G401.6 (cell line): ENCODE measurements at regions not wholly inside any gene's neighbourhood (a gene's known extent, or its start where the extent isn't known, plus 50 kb on each side); places are given as distances from the start of the nearest gene placed in this dataset.
"Not testable (repeated sequence)": the region's sequence is repeated elsewhere in the genome, so short reads cannot be mapped to it uniquely, and the experiment has no call there.

Source experiments
- FAIRE-seq: peaks from 2 replicates; lab custom pipeline; 2012; peaks lifted over from hg19 to GRCh38; lab: Jason Lieb, UNC

DNA sequence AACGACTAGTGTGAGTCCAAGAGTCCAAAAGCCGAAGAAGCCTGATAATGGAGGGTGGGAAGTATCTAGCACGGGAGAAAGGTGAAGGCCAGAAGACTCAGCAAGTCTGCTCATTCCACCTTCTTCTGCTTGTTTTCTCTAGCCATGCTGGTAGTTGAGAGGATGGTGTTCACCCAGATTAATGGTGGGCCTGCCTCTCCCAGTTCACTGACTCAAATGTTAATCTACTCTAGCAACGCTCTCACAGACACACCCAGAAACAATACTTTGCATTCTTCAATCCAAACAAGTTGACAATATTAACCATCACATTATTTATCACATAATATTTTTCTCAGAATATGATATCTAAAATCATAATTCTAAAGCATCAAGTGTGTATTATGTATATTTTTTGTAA lies 1055.1 kb upstream of the PCDH10 start:
- no peak for FAIRE-seq

DNA sequence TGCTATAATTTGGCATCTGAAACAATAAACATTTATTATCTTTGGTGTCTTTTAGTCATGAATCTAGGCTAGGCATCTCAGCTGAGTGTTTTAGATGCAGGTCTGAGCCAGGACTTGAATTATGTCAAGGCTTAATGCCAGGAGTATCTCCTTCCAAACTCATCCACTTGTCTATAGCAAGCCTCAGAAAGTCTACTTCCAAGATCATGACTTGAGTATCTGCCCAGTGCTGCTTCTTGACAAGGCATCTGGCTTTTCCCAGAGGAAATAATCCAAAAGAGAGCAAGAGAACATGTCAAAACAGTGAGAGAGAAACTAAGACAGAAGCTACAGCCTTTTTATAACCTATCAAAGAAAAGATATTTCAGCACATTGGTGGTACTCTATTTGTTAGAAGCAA lies 1052.1 kb upstream of the PCDH10 start:
- no peak for FAIRE-seq

DNA sequence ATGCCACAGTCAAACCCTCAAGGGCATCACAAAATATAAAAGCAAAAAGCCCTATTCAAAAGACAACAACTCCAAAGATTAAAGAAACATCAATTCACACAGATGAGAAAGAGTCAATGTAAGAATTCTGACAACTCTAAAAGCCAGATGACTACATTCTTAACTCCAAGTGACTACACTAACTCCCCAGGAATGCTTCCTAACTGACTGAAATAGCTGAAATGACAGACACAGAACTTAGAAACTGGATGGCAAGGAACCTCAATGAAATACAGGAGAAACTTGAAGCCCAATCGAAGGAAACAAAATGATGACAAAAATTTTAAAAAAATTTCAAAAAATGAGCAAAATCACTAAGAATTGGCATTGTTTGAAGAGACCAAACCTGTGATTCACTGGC lies 1047.6 kb upstream of the PCDH10 start:
- no peak for FAIRE-seq

DNA sequence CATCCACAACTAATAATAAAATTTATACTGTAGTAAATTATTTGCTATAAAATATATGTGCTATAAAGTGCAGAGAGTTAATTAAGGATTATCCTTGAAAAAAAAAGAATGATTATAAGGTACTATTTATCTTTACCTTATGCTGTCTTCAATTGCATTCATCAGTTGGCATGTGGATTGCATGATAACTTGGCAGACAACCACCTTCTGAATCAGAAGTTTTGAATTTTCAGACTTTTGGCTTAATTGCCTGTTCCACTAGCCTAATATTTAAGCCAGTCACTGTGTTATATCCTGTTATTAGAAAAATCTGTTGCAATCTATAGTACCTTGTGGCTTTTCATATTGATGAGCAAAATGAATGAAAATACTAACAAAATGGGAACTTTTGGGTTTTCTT lies 1040.3 kb upstream of the PCDH10 start:
- no peak for FAIRE-seq

DNA sequence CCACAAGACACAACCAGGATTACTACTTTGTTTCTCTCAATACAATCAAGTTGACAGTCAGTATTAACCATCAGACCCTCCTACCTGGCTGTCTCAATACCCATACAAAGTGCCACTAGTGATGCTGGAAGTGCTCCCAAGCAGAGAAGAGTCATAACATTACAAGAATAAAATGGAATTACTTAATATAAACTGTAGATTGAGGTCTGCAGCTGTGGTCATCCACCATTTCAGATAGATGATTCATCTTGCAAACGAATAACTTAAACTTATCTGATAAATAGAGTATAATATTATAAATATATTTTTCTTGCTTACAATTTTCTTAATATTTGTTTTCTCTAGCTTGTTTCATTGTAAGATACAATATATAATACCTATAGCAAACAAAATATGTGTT lies 1034.2 kb upstream of the PCDH10 start:
- FAIRE-seq = no peak

DNA sequence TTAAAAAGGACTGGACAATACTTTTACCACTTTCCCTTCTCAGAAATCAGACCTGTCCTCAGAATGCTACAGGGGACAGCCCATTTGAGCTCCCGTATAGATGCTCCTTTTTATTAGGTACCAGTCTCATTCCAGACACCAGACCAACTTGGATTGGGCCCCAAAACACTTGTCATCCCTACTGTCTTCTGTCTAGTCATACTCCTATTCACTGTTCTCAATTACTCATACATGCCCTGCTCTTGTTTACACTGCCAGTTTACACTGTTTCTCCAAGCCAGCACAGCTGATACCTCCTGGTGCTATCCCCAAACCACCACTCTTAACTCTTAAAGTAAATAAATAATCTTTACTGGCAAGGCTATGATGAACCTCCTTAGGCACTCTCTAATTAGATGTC lies 1026.4 kb upstream of the PCDH10 start:
- not testable (repeated sequence) for FAIRE-seq

DNA sequence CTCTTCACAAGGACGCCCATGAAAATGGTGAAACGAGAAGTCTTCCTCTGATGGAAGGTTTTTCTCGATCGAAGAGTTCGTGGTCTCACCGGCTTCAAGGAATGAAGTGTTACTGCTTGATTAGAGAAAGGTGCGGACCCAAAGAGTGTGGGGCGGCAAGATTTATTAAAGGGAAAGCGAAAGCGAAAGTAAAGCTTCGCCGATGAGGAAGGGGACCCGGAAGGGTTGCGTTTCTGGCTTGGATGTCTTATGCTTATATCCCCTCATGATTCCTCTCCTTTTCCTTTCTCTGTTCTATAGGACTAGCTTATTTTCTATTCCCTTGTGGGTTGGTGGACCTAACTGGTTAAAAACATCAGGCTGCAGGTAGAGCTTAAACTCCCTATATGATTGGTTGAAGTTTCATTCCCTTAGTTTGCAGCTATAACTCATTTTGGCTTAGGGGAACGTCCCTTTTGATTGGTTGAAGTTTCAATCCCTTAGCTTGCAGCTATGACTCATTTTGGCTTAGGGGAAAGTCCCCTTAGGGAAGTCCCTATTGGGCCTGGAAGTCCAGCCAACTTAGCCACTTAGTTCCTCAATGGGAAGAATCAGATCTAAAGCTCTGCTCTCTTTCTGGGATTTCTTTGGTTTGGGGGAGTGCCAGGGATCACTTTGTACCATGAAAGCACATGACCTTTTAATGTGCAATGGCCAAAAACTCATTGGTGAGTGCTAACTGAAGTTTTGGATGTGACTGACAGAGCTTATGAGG lies 1025.0 kb upstream of the PCDH10 start:
- no peak for FAIRE-seq

DNA sequence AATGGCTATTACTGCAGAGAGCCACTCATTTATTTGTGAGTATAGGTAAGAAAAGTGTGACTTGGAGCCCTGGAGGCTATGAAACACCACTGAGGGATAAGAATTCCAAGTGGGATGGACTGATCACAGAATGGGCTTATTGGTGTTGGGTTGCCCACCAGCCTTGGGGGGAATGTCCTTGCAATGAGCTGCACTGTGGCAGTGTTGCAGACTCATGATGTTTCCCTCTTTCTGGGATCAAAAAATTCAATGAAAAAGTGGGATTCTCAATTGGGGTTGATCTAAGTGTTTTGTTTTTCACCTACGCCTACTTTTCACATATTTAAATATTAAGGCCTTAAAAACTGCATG lies 1024.5 kb upstream of the PCDH10 start:
- FAIRE-seq = no peak

DNA sequence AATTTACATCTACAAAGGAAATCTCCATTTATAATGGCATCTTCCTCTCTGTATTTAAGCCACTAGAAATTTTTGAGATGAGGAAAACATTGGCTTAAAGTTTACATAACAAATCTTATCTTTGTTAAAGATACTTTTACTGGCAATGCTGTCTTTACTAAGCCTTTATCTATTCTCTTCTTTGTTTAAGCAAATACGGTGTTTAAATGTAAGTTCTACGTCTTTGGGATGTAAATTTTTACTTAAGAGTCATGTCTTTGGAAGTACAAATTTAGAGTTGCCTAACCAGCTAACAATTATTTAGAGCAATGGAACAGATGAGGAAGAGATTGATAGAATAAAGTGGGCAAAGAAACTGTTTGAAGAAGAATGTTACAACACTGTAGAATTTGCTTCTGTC lies 1024.0 kb upstream of the PCDH10 start:
- FAIRE-seq = no peak

DNA sequence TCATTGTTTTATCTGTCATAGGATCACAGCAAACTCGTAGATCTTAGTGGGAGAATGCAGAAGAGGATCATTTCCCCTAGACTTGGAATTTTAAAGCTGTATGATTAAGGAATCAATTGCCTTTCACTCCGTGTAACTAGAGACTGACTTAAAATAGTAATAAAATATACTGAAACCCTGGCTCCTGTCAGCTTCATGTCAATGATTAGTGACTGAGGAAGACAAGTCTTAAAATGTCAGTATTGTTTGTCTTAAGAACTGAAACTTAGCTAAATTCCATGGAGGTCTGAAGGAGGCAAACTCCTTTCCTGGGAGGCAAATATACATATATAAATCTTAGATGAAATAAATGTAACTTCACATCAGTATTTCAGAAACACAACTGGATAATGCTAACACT lies 1016.7 kb upstream of the PCDH10 start:
- no peak for FAIRE-seq

DNA sequence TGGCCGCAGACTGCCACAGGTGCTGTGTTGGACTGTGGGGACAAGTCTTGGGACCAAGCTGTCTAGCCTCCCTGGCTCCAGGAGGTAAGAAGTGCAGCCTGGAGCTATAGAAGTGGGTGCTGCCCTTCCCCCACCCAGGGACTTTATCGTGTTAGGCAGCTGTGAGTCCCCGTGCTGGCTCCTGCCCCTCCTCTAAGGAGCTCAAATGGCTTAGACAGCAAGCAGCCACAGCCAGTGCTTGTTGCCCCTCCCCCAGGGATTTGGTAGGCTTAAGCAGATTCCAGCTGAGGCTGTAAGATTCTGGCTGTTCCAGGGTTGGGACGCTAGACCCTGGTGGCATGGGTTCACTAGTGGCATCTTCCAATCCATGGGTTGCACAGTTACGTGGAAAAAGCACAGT lies 979.4 kb upstream of the PCDH10 start:
- FAIRE-seq = no peak

DNA sequence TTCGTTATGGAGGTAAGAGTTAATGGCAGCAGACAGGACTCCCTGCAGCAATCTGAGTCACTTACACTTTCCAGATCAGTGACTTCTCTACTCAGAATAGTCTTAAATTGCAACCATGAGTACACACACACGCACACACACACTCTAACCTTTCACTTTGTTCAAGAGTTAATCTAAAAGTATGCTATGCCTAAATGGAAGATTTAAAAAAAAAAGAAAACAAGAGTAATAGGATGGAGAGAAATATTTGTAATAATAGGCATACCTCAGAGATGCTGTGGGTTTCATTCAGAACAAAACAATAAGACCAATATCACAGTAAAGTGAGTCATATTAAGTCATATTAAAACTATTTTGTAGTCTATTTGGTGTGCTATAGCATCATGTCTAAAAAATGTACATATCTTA lies 969.1 kb upstream of the PCDH10 start:
- FAIRE-seq = no peak

DNA sequence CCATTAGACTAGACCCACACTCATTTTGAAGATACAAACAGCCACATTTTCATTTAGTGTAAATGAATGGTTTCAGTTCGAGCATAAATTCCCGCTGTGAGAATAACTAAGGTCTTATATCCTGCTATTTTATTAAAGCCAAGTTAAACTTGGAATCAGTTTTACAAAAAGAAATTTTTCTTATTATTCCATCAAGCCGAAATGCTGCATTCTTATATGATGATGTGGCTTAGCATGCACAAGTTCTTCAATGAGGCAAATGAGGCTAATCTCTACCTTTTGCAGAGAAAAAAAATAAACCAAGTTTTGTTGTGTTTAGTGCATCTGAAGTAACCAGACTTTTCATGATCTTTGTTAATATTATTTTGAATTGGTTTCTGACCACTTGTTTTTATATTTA lies 953.9 kb upstream of the PCDH10 start:
- no peak for FAIRE-seq

DNA sequence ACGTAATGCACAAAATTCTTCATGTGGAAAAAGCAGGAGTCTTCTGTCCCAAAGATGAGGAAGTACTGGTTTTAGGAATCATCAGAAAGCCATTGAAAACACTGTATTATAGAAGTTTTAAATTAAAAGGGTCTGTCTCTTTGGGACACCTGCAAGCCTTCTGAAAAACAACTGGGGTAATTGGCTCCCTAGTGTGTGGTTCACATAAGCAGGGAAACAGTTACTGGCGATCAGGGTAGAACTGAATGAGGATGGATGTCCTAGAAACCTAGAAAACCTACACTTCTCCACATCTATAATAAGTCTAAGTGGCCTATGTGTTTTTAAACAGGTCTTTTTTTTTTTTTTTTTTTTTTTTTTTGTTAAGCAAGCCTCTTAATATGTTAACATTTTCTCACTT lies 945.5 kb upstream of the PCDH10 start:
- FAIRE-seq = no peak

DNA sequence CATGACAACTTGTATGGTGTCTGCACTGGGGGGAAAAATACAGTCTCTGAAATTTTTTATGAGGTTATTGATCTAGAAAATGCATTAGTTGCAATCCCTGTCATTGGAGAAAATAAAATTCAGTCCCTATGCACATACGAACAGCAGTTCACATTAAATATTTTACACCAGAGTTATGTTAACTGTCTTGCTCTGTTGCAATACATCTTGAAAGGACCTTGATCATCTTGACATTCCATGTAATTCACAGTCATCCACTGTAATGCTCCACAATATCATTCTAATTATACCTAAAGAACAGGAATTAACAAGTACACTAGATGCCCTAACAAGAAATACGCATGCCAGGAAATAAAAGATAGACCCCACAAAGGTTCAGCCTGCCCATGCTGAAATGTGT lies 934.6 kb upstream of the PCDH10 start:
- no peak for FAIRE-seq

DNA sequence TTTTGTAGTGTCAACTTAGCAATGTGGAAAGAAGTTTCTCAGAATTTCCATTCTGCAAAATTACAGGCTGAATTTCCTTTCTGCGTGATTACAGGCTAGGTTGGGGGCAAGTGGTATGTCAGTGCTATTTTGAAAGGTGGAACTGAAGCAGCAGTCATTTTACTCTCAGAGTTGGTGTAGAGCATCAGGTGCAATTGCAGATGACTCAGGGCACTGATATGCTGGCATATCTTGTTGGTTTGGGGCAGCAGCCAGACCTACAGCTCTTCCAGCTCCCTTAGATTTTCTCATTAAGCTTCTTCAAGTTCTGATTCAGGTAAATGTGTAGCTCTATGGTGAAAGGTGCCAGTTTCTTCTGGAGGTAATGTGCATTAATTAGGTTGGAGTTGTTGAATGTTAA lies 930.7 kb upstream of the PCDH10 start:
- no peak for FAIRE-seq

DNA sequence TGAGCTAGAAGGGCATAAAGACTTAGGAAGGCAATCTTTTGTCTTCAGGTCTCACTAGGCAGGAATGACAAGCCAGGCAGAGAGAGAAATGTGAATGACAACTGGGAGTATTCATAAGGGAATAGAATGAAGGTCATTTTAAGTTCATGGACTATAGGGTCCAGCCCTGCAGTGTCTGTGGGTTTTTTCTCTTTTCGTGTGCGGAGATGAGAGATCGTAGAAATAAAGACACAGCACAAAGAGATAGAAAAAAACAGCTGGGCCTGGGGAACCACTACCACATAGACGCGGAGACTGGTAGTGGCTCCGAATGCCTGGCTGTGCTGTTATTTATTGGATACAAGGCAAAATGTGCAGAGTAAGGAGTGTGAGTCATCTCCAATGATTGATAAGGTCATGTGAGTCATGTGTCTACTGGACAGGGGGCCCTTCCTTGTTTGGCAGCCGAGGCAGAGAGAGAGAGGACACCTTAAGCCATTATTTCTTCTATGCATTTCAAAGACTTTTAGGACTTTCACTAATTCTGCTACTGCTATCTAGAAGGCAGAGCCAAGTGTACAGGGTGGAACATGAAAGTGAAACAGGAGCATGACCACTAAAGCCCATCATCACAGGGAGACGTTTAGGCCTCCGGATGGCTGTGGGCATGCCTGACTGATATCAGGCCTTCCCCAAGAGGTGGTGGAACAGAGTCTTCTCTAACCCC lies 921.8 kb upstream of the PCDH10 start:
- FAIRE-seq = no peak

DNA sequence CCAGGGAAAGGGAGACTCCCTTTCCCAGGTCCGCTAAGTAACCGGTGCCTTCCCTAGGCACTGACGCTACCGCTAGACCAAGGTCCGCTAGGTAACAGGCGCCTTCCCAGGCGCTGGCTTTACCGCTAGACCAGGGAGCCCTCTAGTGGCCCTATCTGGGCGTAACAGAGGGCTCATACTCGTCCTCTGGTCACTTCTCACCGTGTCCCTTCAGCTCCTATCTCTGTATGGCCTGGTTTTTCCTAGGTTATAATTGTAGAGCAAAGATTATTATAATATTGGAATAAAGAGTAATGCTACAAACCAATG lies 921.3 kb upstream of the PCDH10 start:
- peak; percentile 90 for FAIRE-seq

DNA sequence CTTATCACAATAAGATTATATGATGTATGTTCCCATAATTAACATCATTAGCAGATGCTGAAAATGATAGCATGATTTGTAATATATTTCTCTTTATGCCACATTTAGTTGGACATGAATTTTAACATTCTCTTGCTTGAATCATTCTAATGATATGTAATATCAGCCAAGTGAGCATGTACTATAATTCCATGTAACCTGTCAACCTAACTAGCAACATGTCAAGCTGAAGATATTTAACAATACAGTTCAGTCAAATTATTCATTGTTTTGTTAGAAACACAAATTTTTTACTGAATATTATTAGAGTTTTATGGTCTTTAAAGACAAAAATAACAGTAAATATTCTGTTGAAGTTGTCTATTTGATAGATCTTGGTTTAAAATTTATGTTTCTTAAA lies 920.4 kb upstream of the PCDH10 start:
- no peak for FAIRE-seq

DNA sequence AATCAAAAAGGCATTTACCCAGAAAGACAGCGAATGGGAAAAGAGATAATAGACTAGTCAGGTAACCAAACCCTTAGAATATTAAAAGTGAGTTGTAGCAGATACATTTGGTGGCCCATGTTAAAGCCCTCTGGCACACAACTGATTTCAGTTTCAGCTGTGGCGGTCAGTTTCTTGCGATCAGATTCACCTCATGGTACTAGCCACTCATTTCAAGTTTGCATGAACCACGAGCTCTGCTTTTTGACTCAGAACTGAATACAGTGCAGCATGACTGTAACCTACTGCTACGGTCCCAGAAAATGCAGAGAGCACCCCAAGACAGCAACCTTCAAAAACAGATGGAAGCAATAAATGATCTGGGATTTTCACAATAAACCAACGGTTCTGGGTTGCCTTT lies 919.1 kb upstream of the PCDH10 start:
- FAIRE-seq = no peak

DNA sequence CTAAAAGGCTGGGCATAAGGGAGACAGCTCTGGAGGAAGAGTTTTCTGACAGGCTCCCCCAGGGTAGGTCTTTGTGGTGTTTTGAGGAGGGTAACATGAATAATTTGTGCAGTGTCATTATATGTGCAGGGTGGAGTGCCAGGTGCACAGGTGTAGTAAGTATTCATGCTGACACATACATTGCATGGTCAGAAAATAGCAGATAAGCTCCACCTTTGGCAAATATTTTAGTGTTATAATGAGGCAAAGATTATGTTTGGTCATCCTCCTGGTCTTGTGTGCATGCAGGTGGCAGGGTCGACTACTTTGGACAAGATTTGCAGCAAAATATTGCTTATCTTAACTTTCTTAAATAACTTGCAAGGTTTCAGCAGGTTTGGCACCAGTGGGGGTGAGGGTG lies 910.4 kb upstream of the PCDH10 start:
- FAIRE-seq = no peak

DNA sequence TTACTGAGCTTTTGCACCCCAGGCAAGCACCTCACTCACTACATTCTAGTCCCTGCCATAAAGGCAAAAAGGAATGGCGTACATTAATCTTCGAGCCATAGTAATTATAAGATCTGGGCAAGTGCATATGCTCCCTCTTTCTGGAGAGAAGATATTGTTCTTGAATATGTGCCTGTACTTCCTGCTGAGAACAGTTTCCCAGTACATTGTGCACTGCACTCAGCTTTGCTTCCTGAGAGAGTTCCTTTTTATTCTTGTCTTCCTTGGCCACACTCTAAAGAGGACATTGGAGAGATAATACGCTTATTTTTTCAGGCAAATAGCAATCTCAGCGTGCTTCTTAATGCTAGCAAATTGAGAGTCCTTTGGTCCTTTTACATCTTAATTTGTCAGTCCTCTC lies 909.0 kb upstream of the PCDH10 start:
- no peak for FAIRE-seq

DNA sequence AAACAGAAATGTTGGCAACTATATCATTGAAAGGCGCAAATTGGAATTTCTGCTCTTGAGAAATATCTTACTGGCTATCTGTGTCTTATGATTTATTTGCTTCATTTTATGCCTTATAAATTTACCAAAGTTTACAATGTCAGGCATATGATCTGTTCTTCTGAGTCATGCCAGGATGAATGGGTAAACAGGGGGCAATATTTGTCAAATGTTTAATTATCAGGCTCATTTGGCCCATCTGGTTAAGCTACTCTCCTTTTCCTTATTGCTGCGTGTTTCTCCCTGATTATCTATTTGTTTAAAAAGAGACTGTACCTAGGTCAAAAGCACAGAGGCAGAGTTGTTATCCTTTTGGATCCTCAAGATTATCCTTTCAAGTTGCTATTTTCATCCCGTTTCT lies 903.8 kb upstream of the PCDH10 start:
- no peak for FAIRE-seq

DNA sequence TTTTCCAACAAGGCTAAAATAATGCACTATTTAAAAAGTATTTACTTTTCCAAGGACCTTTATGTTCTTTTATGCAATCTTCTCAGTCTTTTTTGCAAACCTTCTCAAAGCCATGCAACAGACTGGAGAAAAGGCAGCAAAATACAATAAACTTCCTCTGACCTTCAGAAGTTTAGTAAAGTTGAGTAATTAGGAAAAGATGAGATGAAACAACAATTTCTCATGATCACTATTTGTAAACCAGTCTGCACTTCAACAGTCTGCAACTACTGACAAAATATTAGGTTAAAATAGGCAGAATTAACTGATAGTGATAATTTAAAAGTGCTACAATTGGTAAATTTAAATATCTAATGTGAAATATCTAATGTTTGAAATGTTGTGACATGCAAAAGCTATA lies 884.9 kb upstream of the PCDH10 start:
- no peak for FAIRE-seq

DNA sequence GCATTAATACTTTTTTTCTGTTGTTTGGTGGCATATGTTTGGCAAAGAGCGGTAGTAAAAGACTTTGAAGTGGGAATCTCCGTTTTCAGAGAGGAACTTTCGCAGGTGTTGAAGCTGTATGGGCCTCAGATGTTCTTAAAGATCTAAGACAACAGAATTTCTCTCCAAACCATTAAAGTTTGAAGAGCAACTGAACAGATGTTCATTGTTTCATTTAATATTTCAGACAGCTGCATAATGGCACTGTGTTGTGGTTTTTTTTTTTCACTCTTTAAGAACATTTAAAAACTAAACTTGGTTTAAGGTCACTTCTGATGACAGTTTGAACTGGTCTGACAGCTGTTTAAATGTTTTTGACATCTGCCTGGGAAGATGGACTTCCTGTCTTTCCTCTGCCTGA lies 882.7 kb upstream of the PCDH10 start:
- FAIRE-seq = no peak
